Mucosa of gallbladder (tissue), 1 donor: ENCODE measurements at regions not wholly inside any gene's neighbourhood (a gene's known extent, or its start where the extent isn't known, plus 50 kb on each side); places are given as distances from the start of the nearest gene placed in this dataset.

Experiments used
- DNase-seq: peaks from one replicate; pipeline ENCODE4 v3.0.0-alpha.2; 2020; ENCODE audit warnings: low spot score
- donor health status: DM: no; HTN: no; CAD: no.

GRCh38 chr3:165455793-165456192 is 259.6 kb upstream of the SLITRK3 start:
- DNase-seq = no peak

GRCh38 chr3:165455360-165455759 is 259.2 kb upstream of the SLITRK3 start:
- no peak for DNase-seq

DNA sequence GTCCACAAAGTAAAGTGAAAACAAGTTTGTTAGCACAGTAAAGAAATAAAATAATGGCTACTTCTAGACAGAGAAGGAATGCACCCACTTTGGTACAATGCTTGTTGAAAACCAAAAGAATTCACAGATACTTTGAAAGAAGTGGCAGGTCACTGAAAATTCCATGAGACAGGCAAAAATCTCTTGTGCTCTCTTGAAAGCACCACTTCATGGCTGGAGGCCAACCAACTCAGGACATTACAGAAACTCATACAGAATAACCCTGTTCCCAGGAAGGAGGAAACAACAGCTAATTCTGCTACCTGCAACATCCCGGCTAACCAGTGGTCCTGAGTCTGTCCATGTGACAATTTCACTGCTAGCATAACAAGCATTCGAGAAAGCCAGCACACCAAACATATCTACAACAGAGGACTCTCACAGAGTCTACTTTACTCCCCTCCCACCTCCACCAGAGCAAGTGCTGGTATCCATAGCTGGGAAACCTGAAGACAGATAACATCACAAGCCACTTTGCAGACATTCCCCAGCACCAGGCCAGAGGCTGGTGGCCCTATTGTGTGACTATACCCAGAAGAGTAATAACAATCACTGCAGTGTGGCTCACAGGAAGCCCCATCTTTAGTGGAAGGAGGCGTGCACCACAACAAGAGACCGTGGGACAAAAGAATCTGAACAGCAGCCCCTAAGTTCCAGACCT is 255.3 kb upstream of the SLITRK3 start:
- no peak for DNase-seq

DNA sequence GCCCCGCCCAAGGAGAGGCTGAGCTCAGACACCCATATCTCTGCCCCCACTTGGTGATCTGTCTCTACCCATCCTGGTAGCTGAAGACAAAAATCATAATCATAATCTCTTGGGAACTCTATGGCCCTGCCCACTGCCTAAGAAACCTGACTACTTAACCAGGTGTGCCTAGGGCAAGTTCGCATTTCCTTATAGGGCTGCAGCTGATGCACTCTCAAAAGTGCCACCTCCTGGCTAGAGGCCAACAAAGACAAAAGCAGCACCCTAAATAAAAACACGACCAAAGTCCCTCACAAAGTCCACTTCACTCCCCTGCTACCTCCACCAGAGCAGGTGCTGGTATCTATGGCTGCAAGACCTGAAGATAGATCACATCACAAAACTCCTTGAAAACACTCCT is 250.4 kb upstream of the SLITRK3 start:
- no peak for DNase-seq

- DNase-seq = no peak
These were observed 248.6 kb upstream of the SLITRK3 start for GRCh38 chr3:165444745-165445144.

DNA sequence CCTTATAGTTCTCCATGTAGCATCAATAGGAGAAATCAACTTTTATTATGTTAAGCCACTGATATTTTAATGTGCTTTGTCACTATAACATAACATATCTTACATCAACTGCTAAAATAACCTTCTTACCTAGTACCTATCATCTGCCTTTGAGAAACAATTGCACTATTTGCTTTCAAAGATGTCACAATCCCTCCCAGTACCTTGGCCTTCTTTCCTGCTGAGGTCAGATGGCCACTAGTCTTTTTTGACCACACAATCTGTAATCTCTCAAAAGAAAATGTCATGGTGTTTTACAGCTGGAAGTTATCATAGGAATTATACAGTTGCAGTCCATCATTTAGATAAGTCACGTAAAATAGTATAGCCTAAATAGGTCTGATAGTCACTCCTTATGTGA is 247.5 kb upstream of the SLITRK3 start:
- DNase-seq = no peak

DNA sequence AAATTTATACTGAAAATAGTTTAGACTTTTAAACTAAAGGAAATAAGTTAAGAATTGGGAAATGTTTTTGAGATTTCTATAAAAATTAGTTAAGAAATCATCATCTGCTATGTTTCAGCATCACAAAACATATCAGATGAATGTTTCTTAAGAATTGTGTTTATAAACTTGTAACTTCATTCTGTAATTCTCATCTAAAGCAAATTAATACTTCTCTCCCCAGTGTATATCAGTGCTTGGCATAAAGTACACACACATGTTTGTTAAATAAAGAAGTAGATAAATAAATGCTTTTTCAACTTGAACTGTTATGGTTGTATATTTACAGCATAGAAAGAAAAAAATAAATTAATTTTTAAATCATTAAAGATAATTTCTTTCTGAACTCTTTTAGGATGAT is 245.9 kb upstream of the SLITRK3 start:
- no peak for DNase-seq

DNA sequence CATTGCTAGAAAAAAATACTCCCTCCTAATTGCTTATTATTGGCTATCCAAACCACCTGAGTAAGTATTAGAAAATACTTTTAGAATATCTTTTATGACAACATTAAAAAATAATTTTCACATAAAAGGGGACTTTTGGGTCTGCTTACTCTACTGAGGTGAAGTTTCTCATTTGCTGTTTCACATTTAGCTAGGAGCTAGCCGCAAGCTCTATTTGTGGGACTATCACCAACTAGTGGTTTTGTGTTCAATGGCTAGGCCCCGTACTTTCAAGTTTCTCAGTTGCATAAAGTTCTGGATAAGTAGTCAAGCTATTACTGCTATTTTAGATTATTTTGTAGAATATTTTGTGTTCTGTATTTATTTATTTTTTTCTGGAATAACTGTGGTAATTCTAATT is 244.2 kb upstream of the SLITRK3 start:
- no peak for DNase-seq

DNA sequence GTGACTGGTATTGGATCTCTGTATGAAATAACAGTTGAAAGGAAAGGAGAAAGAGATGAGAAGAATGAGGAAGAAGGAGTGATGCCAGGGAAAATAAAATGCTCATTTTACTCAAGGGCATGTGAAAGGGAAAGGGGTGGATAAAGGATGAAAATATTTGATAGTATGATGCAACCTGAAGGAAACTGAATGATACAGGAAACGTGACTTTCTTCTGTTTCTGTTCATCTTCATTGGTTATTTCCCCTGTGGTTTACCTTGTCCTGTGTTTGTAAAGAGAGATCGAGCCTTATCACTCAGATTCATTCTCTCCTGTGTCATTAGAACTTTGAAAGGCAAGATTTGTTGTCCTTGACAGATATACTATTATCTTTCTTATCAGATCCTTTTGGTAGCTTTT is 243.6 kb upstream of the SLITRK3 start:
- no peak for DNase-seq

GRCh38 chr3:165434516-165434915 is 238.3 kb upstream of the SLITRK3 start:
- DNase-seq = no peak

DNA sequence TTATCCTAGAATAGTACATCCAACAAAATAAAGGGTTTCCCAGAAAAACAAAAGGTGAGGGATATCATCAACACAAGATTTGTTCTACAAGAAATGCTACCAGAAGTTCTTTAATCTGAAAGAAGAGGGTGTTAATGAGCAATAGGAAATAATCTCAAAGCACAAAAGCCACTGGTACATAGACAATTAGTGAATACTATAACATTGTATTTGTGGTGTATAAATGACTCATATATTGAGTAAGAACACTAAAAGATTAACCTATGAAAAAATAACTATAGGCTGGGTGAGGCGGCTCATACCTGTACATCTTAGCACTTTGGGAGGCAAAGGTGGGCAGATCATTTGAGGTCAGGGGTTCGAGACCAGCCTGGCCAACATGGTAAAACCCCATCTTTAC is 210.2 kb upstream of the SLITRK3 start:
- DNase-seq = no peak

DNA sequence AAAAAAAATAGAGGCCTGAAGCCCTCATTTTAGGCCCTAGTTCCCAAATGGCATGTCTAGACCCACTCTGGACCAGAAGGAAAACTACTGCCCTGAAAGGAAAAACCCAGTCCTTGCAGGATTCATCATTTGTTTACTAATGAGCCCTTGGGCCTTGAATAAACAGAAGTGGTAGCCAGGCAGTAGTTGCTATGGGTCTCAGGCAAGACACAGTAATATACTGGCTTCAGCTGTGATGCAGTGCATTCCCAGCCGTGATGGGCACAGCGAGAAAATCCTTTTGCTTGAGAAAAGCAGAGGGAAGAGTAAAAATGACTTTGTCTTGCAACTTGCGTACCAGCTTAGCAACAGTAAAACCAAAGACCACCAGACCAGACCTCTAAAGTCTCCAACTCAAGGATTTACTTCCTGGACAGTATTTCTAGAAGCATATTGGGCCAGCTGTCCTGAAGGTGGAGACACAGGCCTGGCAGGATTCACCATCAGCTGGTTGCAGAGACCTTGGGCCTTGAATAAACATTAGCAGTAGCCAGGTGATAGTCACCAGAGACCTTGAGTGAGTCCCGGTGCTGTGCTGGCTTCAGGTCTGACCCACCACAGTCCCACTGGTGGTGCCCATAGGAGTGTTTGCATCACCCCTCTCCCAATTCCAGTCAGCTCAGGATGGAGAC is 208.3 kb upstream of the SLITRK3 start:
- DNase-seq = no peak

GRCh38 chr3:165403666-165404065 is 207.5 kb upstream of the SLITRK3 start:
- DNase-seq = no peak

GRCh38 chr3:165395188-165395587 is 199.0 kb upstream of the SLITRK3 start:
- no peak for DNase-seq

DNA sequence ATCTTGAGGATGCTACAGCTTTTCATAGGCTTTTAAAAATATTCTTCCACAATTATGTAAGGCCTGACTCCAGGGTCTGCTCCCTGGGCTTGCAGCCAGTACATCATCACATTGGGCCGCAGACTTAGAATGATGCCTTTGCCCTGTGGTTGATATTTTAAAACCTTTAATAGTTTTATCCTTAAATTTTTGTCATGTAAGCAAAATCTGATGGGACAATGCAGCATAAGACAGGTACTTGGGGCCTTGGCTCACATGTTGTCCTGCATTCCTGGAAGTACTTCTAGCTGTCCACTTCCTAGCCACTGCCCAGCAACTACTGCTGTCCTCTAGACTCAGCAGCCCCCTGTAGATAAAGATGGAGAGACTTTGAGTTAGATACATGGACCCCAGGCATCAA is 197.3 kb upstream of the SLITRK3 start:
- no peak for DNase-seq

DNA sequence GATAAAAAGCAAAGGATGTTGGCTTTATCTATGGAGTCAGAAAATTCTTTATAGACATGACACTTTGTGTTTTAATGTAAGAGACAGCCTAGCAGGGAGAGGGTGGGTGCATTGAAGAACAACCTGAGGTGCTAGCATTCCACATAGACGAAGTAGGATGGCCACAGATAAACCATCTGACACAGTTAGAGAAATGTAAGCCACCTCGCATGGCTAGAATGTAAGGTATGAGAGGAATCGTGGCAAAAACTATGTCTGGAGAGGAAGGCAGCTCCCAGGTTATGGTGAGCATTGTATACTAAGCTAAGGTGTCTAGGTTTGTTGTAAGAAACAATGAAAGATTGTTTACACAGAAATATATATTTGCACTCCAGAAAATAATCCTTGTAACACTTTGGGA is 194.0 kb upstream of the SLITRK3 start:
- DNase-seq = no peak

GRCh38 chr3:165389653-165390052 is 193.5 kb upstream of the SLITRK3 start:
- no peak for DNase-seq

DNA sequence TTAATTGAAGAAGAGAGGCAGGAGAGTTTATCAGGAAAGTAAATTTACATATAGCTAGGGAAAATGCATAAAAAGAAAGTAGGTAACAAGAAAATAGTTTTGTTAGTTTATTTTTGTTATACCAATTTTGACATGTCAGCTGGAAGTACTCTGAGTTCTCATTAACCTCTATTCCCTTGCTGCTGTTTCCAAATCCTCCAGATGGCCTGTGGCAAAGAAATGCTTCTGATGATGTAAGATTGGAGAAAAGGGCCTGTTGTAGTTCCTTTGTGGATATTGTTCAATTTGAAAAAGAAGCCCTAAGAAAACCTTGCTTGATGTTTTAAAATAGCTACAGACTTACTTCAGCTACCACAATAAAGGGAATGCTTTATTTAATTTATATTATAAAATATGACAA is 192.9 kb upstream of the SLITRK3 start:
- DNase-seq = no peak

- no peak for DNase-seq
These were observed 187.2 kb upstream of the SLITRK3 start for GRCh38 chr3:165383381-165383780.

- no peak for DNase-seq
These were observed 186.5 kb upstream of the SLITRK3 start for GRCh38 chr3:165382672-165383071.

DNA sequence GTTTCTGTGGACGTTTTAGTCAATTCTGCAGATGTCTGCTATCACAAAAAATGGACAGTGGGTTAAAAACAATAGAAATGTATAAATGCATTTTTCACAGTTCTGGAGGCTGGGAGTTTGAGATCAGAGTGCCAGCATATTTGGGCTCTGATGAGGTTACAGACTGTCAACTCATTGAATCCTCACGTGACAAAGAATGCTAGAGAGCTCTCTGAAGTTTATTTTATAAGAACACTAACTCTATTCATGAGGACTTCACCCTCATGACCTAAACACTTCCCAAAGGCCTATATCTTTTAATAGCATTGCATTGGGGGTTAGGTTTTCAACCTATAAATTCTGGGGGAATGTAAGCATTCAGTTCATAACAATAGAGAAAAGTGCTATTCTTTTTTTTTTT is 182.6 kb upstream of the SLITRK3 start:
- DNase-seq = no peak

DNA sequence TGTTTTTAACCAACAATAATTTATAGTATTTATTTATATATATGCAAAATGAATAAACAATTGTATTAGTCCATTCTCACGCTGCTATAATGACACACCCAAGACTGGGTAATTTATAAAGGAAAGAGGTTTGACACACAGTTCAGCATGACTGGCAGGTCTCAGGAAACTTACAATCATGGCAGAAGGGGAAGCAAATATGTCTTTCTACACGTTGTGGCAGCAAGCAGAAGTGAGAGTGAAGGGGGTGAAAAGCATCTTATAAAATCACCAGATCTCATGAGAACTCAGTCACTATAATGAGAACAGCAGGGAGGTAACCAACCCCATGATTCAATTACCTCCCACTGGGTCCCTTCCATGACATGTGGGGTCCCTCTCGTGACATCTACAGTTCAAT is 162.8 kb upstream of the SLITRK3 start:
- no peak for DNase-seq

DNA sequence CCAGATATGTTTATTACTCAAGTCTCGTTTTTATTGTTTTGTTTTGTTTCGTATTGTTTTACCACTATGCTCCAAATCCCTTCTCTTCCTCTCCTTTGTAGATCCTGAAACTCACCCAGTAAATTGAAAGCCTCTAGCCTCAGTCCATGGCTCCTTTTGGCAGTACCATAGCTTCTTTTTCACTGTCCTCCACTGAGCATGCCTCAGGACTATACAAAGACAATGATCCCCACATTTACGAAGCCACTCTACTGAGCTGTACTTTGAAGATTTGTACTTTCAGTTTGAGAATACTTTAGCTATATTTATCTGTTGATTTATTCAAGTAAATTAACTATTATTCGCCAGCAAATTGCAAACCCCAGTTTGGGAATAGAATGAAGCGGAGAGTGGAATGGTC is 159.1 kb upstream of the SLITRK3 start:
- no peak for DNase-seq

GRCh38 chr3:165347526-165347925 is 151.3 kb upstream of the SLITRK3 start:
- no peak for DNase-seq
